Urinary bladder (tissue), 3 donors: ENCODE measurements at regions not wholly inside any gene's neighbourhood (a gene's known extent, or its start where the extent isn't known, plus 50 kb on each side); places are given as distances from the start of the nearest gene placed in this dataset.
"Not testable (repeated sequence)": the region's sequence is repeated elsewhere in the genome, so short reads cannot be mapped to it uniquely, and the experiment has no call there.

ENCODE experiments used
- DNase-seq: peaks from one replicate; pipeline ENCODE4 v3.0.0-alpha.2; 2015; ENCODE audit errors: extremely low spot score
- H3K27ac ChIP-seq: one replicate; pipeline ENCODE4 v1.5.1; 2013; ENCODE audit warnings: low read depth, mild to moderate bottlenecking, moderate library complexity
- H3K36me3 ChIP-seq: one replicate; pipeline ENCODE4 v1.6.1; 2013; ENCODE audit warnings: mild to moderate bottlenecking, moderate library complexity; ENCODE audit not compliant: insufficient read depth
- H3K4me1 ChIP-seq: one replicate; pipeline ENCODE4 v1.6.1; 2013; ENCODE audit warnings: mild to moderate bottlenecking, moderate library complexity; ENCODE audit not compliant: insufficient read depth
- H3K4me3 ChIP-seq: one replicate; pipeline ENCODE4 v1.5.1; 2013; ENCODE audit warnings: low read depth, low read length
- WGBS: extraction: QIAGEN DNeasy Blood & Tissue Kit; methylation state at CpG from one replicate; pipeline ENCODE4 v1.1.7; 2013; 5-methylcytosine and 5-hydroxymethylcytosine counted together
- donor health status: healthy with polysubstance abuse.
- donor health status: healthy.

DNA sequence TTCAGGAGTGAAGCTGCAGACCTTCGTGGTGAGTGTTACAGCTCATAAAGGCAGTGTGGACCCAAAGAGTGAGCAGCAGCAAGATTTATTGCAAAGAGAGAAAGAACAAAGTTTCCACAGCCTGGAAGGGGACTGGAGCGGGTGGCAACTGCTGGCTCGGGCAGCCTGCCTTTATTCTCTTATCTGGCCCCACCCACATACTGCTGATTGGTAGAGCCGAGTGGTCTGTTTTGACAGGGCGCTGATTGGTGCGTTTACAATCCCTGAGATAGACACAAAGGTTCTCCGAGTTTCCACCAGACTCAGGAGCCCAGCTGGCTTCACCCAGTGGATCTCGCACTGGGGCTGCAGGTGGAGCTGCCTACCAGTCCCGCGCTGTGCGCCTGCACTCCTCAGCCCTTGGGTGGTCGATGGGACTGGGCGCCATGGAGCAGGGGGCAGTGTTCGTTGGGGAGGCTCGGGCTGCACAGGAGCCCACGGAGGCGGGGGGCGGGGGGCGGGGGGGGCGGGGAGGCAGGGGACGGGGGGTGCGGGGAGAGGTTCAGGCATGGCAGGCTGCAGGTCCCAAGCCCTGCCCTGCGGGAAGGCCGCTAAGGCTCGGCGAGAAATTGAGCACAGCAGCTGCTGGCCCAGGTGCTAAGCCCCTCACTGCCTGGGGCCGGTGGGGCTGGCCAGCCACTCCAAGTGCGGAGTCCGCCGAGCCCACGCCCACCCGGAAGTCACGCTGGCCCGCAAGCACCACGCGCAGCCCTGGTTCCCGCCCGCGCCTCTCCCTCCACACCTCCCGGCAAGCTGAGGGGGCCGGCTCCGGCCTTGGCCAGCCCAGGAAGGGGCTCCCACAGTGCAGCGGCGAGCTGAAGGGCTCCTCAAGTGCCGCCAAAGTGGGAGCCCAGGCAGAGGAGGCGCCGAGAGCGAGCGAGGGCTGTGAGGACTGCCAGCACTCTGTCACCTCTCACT, 59.9 kb upstream of the EN2 start:
- WGBS = 90% methylated on average over 49 of the region's 49 CpGs
- H3K27ac ChIP-seq, DNase-seq, H3K4me3 ChIP-seq, H3K36me3 ChIP-seq, H3K4me1 ChIP-seq: not testable (repeated sequence)

DNA sequence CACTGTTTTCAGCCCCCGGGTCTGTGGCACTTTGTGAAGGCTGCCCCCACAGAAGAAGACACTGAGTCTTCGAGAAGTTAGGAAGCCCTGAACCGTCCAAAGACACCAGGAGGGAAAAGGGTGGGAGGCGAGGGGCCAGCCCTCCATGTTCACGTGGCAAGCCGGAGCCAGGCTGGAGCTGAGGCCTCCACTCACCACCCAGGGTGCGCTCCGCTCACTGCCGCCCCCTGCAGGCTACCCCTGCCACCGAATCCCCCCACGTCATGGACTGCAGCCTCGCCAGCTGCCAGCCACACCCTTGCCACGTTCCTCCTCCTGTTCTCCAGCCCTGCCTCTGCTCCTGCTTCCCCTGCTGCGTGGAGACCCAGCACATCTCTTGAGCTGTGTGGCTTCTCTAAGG, 59.0 kb upstream of the EN2 start:
- 81% methylated on average over 14 of the region's 14 CpGs for WGBS
- H3K4me1 ChIP-seq = no peaks in the 10 kb centered on the region
- no peak for DNase-seq
- no peaks in the 10 kb centered on the region for H3K36me3 ChIP-seq
- H3K4me3 ChIP-seq = no peak overlapping the region
- no peak overlapping the region for H3K27ac ChIP-seq

DNA sequence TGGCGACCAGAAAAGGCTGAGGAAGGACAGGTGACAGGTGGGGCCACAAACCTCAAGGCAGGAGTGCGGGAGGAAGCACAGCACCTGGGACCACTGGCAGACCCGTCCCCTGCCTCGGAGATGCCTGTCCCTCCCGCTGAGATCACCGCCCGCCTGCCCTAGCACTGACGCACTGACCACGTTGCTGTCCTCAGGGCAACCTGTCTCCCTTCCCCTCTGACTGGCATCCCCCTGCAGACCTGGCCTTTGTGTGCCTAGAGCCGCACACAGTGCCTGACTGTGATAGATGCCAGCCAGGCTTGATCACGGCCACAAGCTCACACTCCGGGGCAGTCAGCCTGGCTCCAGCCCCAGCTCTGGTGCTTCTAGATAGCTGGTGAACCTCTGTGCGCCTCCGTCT, 58.4 kb upstream of the EN2 start:
- no peak overlapping the region for H3K4me3 ChIP-seq
- 87% methylated on average over 14 of the region's 14 CpGs for WGBS

DNA sequence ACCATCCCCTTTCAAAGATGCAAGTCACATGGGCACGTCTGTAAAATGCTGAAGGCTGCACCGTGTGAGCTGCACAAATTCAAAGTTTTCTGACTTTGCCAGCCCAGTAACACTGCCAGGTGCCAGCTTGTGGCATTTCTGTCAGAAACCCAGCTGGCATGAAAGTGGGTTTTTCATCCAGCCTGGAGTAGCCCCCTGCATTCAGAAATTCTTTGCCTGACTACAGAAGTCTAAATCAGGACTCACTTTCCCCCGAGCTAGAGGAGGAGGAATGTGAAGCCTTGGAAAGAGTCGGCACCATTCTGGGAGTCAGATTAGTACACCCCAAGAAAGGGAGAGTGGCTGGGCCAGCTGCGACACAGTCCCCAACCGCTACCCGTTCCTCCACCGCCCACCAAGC, 56.7 kb upstream of the EN2 start:
- DNase-seq = no peak
- 55% methylated on average over 8 of the region's 8 CpGs for WGBS
- no peak overlapping the region for H3K4me3 ChIP-seq
- H3K36me3 ChIP-seq = no peaks in the 10 kb centered on the region
- no peak overlapping the region for H3K27ac ChIP-seq
- no peaks in the 10 kb centered on the region for H3K4me1 ChIP-seq

More for the DNA sequence above, 58.4 kb upstream of the EN2 start:
- H3K4me1 ChIP-seq = no peaks in the 10 kb centered on the region
- no peak for DNase-seq
- no peaks in the 10 kb centered on the region for H3K36me3 ChIP-seq
- no peak overlapping the region for H3K27ac ChIP-seq

DNA sequence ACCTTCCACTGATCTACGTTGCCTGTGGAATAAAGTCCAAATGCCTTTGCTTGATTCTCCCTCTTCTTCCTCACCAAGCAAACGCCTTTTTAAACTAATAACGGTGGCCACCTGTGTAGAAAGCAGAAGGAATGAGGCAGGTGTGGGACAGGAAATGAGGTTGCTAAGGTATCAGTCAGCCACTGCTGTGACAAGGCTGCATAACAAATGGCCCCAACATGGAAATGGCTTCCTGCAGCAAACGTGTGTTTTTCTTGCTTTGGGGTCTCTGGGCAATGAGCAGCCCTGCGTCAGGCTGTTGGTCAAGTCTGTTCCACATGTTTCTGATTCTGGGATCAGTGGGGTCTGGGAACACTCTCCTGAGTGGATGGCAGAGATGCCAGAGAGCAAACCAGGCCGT, 56.0 kb upstream of the EN2 start:
- H3K36me3 ChIP-seq = no peaks in the 10 kb centered on the region
- H3K4me1 ChIP-seq = no peaks in the 10 kb centered on the region
- no peak overlapping the region for H3K4me3 ChIP-seq
- WGBS = 60% methylated on average over 6 of the region's 6 CpGs
- no peak overlapping the region for H3K27ac ChIP-seq
- no peak for DNase-seq

DNA sequence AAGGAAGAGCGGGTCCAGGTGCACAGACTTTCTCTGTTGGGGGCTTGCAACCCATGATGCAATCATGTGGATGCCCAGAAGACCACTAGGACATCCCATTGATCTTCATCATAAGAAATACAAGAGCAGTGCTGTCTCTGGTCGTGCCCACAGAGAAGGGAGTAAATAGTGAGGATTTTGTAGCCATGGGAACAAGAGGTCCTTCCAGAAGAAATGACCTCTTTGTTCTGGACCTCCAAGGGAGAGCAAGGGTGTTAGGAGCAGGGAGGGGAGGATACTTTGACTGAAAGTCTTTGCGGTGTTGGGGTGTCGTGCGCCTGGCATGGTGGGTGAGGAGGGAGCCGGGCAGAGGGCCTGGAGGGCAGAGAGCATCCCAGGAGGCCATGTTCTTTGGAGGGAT, 55.0 kb upstream of the EN2 start:
- DNase-seq = no peak
- H3K4me1 ChIP-seq = no peaks in the 10 kb centered on the region
- H3K4me3 ChIP-seq = no peak overlapping the region
- H3K27ac ChIP-seq = no peak overlapping the region
- 80% methylated on average over 6 of the region's 6 CpGs for WGBS
- H3K36me3 ChIP-seq = no peaks in the 10 kb centered on the region

DNA sequence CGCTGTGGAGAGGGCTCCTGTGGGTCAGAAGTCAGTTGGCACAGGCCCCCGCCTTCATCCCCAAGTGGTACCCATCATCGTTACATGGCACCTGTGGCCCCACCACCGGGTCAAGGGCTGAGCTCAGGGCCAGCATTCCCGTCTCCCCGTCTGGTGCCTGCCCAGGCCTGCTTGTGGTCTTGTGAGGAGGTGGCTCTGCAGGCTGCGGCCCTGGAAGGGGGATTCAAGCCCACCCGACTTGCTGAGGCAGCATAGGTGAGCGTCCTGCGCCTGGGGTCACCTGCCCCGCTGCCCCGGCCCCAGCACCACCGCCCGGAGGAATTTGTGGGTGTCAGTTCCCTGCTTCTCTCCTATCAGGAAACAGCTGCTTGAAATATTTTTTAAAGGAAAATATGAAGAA, 53.0 kb upstream of the EN2 start:
- 72% methylated on average over 14 of the region's 14 CpGs for WGBS

DNA sequence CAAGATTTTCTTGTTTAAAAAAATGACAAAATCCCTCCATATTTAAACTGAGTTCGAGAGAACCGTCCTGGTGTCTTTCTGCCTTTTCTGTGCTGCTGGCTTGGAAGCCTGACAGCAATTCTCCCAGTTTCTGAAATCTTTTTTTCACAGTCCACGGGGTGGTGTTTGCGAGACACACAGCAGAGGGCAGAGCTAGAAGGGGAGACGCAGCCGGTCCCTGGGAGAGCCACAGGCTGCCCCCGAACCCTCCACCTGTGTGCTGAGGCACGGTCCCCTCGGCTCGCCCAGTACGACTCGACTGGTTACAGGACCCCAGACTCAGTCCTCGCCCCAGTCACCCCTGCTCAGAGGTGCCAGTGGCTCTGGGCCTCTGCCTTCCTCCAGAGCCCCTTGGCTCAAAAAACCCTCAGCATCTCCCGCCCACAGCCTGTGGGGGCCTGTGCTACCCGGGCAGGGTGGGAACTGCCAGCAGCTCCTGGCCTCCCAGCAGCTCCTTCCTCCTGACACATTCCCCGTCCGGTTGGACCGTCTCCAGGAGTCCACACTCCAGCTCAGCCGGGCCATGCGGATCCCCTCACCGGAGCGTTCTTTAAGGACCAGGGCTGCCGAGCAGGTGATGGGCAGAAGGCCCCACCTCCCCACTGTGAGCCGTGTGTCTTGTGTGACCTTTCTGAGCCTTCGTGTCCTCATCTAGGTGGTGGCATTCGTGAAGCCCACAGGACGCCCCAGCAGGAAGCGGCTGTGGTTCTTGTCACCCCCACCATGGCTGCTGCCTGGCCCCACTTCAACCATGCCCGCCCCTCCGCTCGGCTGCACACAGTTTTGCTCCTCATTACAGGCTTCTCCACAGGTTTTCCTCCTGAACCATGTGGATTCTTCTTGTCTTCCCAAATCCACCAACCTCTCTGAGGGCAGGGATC, 52.3 kb upstream of the EN2 start:
- DNase-seq = no peak
- no peaks in the 10 kb centered on the region for H3K36me3 ChIP-seq
- no peak overlapping the region for H3K27ac ChIP-seq
- H3K4me3 ChIP-seq = no peak overlapping the region
- no peaks in the 10 kb centered on the region for H3K4me1 ChIP-seq
- 27% methylated on average over 31 of the region's 31 CpGs for WGBS

More for the DNA sequence above, 53.0 kb upstream of the EN2 start:
- Histone ChIP-seq H3K4me3 (no peak overlapping the region), H3K4me1 (no peaks in the 10 kb centered on the region), H3K36me3 (no peaks in the 10 kb centered on the region), H3K27ac (no peak overlapping the region)
- no peak for DNase-seq

DNA sequence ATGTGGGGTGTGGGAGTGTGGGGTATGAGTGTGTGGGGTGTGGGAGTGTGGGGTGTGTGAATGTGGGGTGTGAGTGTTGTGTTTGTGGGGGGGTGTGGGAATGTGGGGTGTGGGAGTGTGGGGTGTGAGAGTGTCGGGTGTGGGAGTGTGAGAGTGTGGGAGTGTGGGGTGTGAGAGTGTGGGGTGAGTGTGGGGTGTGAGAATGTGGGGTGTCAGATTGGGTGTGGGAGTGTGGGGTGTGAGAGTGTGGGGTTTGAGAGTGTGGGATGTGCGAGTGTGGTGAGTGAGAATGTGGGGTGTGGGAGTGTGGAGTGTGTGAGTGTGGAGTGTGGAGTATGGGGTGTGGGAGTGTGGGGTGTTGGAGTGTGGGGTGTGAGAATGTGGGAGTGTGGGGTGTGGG, 50.1 kb upstream of the EN2 start:
- Histone ChIP-seq H3K27ac (no peak overlapping the region), H3K4me3 (no peak overlapping the region), H3K4me1 (no peaks in the 10 kb centered on the region), H3K36me3 (no peaks in the 10 kb centered on the region)
- no peak for DNase-seq
- 67% methylated on average over 1 of the region's 2 CpGs for WGBS
